ENCODE measurements at regions not wholly inside any gene's neighbourhood (a gene's known extent, or its start where the extent isn't known, plus 50 kb on each side); places are given as distances from the start of the nearest gene placed in this dataset.
"Not testable (repeated sequence)": the region's sequence is repeated elsewhere in the genome, so short reads cannot be mapped to it uniquely, and the experiment has no call there.

DNA sequence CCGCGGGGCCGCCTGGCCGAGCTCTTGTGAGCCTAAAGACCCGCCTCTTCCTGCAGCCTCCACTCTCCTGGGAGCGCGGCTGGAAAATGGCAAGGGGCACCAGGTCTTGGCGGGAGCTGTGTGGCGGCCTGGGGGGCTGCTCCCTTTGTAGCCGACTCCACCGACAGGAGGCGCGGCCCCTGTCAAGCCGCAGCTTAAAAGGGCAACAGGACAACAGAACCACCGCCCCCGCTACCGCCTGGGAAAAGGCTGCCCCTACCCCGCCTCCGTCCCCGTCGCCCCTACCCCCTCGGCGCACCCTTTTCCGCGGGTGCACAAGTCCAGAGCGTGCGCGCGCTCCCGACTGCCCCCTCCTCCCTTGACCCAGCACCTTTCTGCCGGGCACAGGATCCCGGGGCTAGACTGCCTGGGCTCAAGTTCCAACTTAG is 60.3 kb downstream of the GOLGA8K start:
- peaks cover 19 to 30% (median 22%) of the 10 kb centered on the region in 11 experiments; a peak in 21 of 22 replicates for H3K27me3 ChIP-seq
- H3K4me3 ChIP-seq, result peak overlapping the region; percentile 35 to 63 (median 52); a peak in 19 of 20 replicates

DNA sequence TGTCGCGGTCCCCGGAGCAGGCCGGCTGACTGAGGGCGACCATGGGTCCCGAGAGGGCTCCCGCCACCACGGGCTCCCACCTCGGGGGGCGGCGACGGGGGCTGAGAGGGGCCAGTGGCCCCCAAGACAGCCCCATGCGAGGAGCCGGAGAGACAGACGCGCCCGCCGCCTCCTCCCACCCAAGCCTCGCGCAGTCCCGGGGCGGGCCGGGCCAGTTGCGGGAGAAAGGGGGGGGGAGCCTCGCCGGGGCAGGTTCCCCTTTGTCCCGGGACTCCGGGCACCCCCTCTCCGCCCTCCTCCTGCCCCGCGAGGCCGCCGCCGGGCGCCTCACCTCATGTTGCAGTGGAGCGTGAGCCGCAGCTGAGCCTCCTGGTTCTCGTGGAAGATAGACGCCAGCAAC is 60.8 kb downstream of the GOLGA8K start:
- H3K4me2 ChIP-seq, result peak overlapping the region in 2 of 11 experiments; percentile 35; a peak in 6 of 22 replicates
- peak overlapping the region in 2 of 11 experiments; percentile 44 to 61; a peak in 4 of 22 replicates for H3K9ac ChIP-seq
- H3K4me3 ChIP-seq, result peak overlapping the region in 9 of 10 experiments; percentile 39 to 58 (median 50); a peak in 17 of 20 replicates
- H4K20me1 ChIP-seq; H3K4me1 ChIP-seq; H3K36me3 ChIP-seq; H3K27ac ChIP-seq; H3K9me3 ChIP-seq (replicated peaks in 1 of 11): not testable (repeated sequence)
- H3K27me3 ChIP-seq, result peaks cover 19 to 30% (median 22%) of the 10 kb centered on the region in 11 experiments; a peak in 21 of 22 replicates

More for the DNA sequence above, 60.3 kb downstream of the GOLGA8K start:
- H4K20me1 ChIP-seq; H3K36me3 ChIP-seq; H3K9me3 ChIP-seq (replicated peaks in 1 of 11); H3K4me1 ChIP-seq; H3K27ac ChIP-seq: not testable (repeated sequence)
- peak overlapping the region in 2 of 11 experiments; percentile 40 to 55; a peak in 3 of 22 replicates for H3K9ac ChIP-seq
- peak overlapping the region in 10 of 11 experiments; percentile 44 to 72 (median 60) for H3K4me2 ChIP-seq

DNA sequence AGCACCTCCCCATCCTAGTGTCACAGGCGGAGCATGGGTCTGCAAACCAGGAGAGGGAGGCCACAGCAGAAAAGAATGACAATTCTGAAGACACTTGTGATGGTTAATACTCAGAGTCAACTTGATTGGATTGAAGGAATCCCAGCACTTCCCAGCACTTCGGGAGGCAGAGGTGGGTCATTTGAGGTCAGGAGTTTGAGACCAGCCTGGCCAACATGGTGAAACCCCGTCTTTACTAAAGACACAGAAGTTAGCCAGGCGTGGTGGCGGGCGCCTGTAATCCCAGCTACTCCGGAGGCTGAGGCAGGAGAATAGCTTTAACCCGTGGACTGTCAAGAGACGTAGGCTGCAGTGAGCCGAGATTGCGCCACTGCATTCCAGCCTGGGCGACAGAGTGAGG is 61.6 kb downstream of the GOLGA8K start:
- H3K27ac ChIP-seq; H3K4me1 ChIP-seq; H3K9ac ChIP-seq; H3K4me3 ChIP-seq; H3K9me3 ChIP-seq (replicated peaks in 1 of 11); H4K20me1 ChIP-seq; H3K36me3 ChIP-seq: not testable (repeated sequence)
- H3K27me3 ChIP-seq, result peaks cover 12 to 23% (median 15%) of the 10 kb centered on the region in 11 experiments; a peak in 20 of 22 replicates
- peak overlapping the region in 1 of 11 experiments; percentile 30; a peak in 1 of 22 replicates for H3K4me2 ChIP-seq

DNA sequence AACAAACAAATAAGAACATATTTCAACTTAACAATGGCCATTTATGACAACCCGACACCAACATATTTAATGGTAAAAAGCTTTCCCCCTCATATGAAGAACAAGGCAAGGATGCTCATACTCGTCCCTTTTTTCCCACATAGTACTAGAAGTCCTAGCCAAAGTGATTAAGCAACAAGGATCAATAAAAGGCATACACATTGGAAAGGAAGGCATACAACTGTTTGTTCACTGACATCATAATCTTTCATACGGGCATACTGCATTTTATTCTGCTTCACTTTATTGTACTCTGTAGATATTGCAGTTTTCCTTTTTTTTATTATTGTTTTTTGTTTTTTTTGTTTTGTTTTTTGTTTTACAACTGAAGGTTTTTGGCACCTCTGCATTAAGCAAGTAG is 66.3 kb downstream of the GOLGA8K start:
- not testable (repeated sequence) for H3K4me1 ChIP-seq; H3K4me2 ChIP-seq; H3K36me3 ChIP-seq; H3K9ac ChIP-seq; H4K20me1 ChIP-seq; H3K9me3 ChIP-seq (replicated peaks in 1 of 11); H3K27me3 ChIP-seq; H3K27ac ChIP-seq; H3K4me3 ChIP-seq

DNA sequence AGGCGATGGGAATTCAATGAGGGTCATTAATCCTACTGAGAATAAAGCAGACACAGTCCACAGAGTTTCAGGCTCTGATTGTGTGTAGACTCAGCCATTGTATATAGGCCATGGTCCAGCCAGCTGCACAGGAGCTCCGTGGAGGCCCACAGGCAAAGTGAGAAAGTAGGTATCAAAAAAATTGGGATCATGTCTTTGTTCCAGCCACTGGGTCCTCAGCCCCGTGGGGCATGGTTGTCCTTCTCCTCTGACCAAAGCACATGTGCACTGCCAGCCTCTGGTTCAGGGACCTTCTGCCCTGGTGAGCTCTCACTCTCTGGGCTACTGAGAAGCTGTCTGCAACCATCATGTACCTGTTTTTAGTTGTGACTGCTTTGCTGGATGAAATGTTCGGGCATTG is 79.7 kb downstream of the GOLGA8K start:
- not testable (repeated sequence) for H3K27me3 ChIP-seq; H3K4me2 ChIP-seq; H3K9me3 ChIP-seq (replicated peaks in 1 of 11); H3K27ac ChIP-seq; H3K9ac ChIP-seq; H3K36me3 ChIP-seq; H3K4me1 ChIP-seq; H4K20me1 ChIP-seq; H3K4me3 ChIP-seq

DNA sequence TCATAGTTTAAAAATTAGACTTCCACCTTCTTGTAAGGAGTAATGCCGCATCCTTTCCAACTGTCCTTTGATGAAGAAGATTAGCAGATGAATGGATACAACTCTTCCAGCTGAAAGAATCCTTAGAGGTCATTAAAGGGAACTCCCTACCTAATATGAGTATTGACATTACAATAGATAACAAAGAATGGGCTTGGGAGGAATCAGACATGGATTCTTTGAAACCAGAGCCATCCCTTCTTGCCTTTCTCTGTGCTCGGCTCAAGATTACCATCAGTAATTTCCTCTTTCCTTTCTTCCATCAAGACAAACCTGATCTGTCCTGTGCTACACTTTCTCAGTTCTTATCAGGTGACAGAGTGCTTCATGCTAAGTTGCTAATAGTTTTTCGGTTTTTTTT is 83.8 kb downstream of the GOLGA8K start:
- not testable (repeated sequence) for H3K9me3 ChIP-seq (replicated peaks in 1 of 11); H3K27ac ChIP-seq; H3K9ac ChIP-seq; H3K27me3 ChIP-seq; H3K4me1 ChIP-seq; H4K20me1 ChIP-seq; H3K4me3 ChIP-seq; H3K36me3 ChIP-seq; H3K4me2 ChIP-seq

DNA sequence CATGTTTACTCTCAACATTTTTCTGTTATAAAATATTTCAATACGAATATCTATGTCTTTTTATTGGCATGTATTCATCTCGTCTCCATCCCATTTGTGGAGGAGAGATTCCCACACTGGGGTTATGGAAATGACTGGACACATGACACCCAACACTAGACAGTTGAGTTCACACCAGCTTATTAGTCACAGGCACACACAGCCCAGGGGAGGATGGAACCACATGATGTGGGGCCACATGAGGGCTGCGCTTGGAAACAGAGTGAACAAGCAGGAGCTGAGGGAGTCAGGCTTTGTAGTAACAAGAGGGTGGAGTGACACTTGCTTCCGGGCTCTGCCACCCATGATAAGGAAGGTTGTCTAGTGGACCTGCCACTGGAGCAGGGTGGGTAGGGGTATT is 86.6 kb downstream of the GOLGA8K start:
- H3K4me1 ChIP-seq; H3K36me3 ChIP-seq; H3K27me3 ChIP-seq; H3K4me2 ChIP-seq; H3K9ac ChIP-seq; H4K20me1 ChIP-seq; H3K27ac ChIP-seq; H3K9me3 ChIP-seq (replicated peaks in 1 of 11); H3K4me3 ChIP-seq: not testable (repeated sequence)

DNA sequence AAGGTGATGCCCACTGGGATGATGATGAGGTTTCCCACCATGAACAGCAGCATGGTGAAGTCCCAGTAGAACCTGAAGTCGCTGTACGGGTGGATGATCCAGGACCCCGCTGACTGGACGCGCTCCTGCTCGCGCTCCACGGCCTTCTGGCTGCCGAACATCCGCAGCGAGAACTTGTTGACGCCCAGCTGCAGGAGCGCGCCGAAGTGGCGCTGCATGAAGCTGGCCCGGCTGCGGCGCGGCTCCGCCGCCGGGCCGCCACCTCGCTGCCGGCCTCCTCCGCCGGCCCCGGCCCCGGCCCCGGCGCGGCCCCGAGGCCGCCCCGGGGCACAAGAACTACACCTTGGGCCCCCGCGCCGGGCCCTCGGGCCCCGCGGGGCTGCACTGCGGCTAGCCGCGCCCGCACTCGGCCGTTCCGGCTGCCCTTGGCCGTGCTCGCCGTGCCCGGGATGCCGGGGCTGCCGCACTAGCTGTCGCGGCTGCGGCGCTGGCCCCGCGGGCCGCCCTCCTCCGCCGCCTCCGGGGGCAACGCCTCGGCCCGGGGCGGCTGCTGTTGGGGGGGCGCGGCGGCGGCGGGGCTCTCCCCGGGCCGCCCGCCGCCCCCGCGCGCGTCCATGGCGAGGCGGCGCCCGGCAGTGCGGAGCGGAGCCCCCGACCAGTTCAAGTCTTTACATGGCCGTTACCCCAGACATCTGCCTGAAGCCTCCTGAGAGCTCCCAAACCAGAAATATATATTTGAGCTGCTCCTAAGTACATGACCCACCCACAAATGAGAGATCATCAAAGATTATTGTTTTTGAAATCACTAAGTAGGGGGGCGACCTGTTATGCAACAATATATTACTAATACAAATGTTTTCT is 87.8 kb downstream of the GOLGA8K start:
- H3K4me3 ChIP-seq; H3K27ac ChIP-seq; H3K4me2 ChIP-seq; H3K27me3 ChIP-seq; H3K4me1 ChIP-seq; H3K9ac ChIP-seq; H4K20me1 ChIP-seq; H3K9me3 ChIP-seq (replicated peaks in 1 of 11); H3K36me3 ChIP-seq: not testable (repeated sequence)

DNA sequence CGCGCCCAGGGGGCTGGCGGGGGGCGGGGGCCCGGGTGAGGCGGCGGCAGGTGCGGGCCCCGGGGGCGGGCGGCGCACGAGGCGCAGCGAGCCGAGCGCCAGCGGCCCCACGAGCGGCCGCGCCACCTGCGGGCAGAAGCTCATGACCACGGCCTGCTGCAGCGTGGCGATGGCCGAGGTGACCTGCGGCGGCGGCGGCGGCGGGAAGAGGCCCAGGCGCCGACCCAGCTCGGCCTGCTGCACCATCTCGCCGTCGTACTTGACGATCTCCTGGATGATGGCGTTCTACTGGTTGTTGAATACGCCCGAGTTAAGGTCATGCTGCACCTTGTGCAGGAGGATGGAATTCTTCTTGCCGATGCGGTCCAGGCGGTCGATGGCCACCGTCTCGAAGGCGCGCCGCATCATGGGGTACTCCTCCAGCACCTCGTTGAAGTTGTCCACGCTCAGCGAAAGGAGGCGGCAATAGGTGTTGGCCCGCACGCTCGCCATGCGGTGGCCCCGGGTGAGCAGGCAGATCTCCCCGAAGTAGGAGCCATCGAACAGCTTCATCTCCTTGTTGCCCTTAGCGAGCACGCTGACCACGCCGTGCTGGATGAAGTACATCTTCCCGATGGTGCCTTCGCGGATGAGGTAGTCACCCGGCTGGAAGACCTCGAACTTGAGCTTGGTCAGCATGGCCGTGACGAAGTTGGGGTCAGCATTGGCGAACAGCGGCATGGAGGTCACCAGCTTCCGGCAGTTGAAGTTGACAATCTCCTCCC is 89.5 kb downstream of the GOLGA8K start:
- H3K4me1 ChIP-seq; H3K4me3 ChIP-seq; H3K4me2 ChIP-seq; H4K20me1 ChIP-seq; H3K9me3 ChIP-seq (replicated peaks in 1 of 11); H3K36me3 ChIP-seq; H3K9ac ChIP-seq; H3K27me3 ChIP-seq; H3K27ac ChIP-seq: not testable (repeated sequence)

DNA sequence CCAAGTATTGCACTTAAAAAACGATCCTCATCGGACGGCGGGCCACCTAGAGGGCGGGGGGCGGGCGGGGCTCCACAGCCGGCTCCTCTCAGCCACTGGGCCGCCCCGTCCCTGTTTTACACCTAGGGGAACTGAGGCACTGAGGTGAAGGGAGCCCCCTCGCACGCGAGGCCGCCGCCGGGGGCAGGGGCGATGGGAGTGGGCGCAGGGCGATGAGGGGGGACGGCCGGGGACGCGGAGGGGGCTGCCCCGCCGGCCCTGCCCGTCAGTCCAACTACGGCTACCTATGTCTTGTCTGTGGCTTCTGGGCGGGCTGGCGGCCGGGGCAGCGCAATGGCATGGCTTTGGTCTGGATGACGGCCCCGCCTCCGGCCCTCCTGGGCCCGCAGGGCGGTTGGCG is 90.4 kb downstream of the GOLGA8K start:
- H3K27me3 ChIP-seq; H3K36me3 ChIP-seq; H3K4me3 ChIP-seq; H3K9me3 ChIP-seq (replicated peaks in 1 of 11); H3K27ac ChIP-seq; H3K4me1 ChIP-seq; H4K20me1 ChIP-seq; H3K9ac ChIP-seq; H3K4me2 ChIP-seq: not testable (repeated sequence)

DNA sequence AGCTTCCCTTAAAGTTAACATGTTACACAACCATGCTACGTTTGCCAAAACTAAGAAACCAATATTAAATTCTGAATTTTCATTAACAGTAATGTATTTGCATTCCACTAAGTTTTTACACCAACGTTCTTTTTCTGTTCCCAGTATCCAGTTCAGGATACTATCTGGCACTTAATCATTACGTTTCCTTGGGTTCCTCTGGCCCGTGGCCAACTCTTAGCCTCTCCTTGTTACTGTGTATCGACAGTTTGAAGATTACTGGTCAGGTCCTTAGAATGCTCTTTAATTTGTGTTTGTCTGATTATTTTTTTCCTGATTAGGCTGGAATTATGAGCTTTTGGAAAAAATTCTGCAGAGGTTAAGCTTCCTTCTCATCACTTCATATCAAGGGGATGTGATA is 95.5 kb downstream of the GOLGA8K start:
- H3K4me2 ChIP-seq, result not testable (repeated sequence)

DNA sequence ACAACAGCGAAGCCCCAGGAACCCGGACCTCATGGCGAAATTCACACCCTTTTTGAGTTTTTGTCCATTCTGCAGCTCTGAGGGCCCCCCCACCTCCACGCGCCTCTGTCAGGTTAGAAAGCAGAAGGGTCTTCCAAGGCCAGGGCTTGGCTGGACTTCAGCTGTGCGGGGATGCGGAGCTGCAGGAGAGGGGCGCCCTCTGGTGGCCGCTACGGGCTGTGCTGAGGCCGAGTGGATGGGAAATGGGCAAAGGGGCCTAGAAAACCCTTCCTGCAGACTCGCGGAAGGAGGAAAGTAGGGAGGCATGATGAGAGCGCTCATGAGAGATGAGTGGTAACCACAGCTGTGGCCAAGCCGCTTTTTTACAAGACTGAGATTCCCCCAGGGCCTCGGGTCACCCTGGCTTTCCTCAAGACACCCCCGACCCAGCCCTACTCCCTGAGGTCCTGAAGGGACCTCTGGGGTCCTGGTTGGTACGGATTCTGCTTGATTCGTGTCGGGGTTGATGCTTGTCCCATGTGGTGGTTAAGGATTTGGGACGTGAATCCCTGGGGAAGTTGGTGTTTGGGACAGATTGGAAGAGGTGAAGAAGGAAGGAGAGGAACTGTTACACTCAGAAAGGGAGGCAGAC is 126.8 kb downstream of the GOLGA8K start:
- not testable (repeated sequence) for H4K20me1 ChIP-seq; H3K27me3 ChIP-seq; H3K9me3 ChIP-seq (replicated peaks in 1 of 11)

More for the DNA sequence above, 95.5 kb downstream of the GOLGA8K start:
- not testable (repeated sequence) for H3K27ac ChIP-seq; H3K27me3 ChIP-seq; H4K20me1 ChIP-seq; H3K4me1 ChIP-seq; H3K9me3 ChIP-seq (replicated peaks in 1 of 11); H3K9ac ChIP-seq; H3K36me3 ChIP-seq; H3K4me3 ChIP-seq

DNA sequence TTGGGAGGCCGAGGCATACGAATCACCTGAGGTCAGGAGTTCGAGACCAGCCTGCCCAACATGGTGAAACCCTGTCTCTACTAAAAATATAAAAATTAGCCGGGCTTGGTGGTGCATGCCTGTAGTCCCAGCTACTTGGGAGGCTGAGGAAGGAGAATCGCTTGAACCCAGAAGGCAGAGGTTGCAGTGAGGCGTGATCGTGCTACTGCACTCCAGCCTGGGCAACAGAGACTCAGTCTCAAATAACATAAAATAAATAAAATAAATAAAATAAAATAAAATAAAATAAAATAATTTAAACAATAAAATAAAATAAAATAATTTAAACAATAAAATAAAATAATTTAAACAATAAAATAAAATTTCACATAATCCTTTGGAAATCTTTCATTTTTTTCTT is 149.1 kb downstream of the GOLGA8K start:
- not testable (repeated sequence) for H3K9me3 ChIP-seq (replicated peaks in 1 of 11)

More for the DNA sequence above, 126.8 kb downstream of the GOLGA8K start:
- H3K4me2 ChIP-seq, H3K9ac ChIP-seq, H3K4me3 ChIP-seq, H3K27ac ChIP-seq, H3K36me3 ChIP-seq, H3K4me1 ChIP-seq: not testable (repeated sequence)

More for the DNA sequence above, 149.1 kb downstream of the GOLGA8K start:
- H3K4me1 ChIP-seq, H4K20me1 ChIP-seq, H3K27me3 ChIP-seq, H3K27ac ChIP-seq, H3K4me3 ChIP-seq, H3K9ac ChIP-seq, H3K4me2 ChIP-seq, H3K36me3 ChIP-seq: not testable (repeated sequence)

Measured in BLaER1 treated with 17β-estradiol and CSF1 and Interleukin-3, amounts not matched to agents 10 nM and 100 nM (cell line).